ENCODE measurements at regions not wholly inside any gene's neighbourhood (a gene's known extent, or its start where the extent isn't known, plus 50 kb on each side); places are given as distances from the start of the nearest gene placed in this dataset.
A peak's percentile ranks its signal among the peaks of the same experiment; 100 is the strongest.

- H3K9me3 Mint-ChIP-seq: no peaks in the 10 kb centered on the region
Measured at GRCh38 chr1:70877343-70877742, 170.3 kb downstream of the PTGER3 start.

GRCh38 chr1:70887936-70888335, 159.7 kb downstream of the PTGER3 start:
- Histone ChIP-seq H3K4me2 (no peak overlapping the region), H2AFZ (replicated peaks) (no peak overlapping the region)

More at GRCh38 chr1:70877343-70877742, 170.3 kb downstream of the PTGER3 start:
- Mint-ChIP-seq H3K4me3 (no peak overlapping the region), H3K36me3 (no peaks in the 10 kb centered on the region), H3K4me1 (no peaks in the 10 kb centered on the region), H3K27me3 (ENCODE audit: insufficient read depth, low read depth) (peaks cover 3% of the 10 kb centered on the region), H3K27ac (no peak overlapping the region)
- Histone ChIP-seq H3K4me3 (no peak overlapping the region), H4K20me1 (ENCODE audit: low read depth) (no peaks in the 10 kb centered on the region), H3K27ac (no peak overlapping the region), H3K27me3 (no peaks in the 10 kb centered on the region), H3K4me1 (no peaks in the 10 kb centered on the region), H3K9ac (no peak overlapping the region), H2AFZ (replicated peaks) (no peak overlapping the region), H3K4me2 (no peak overlapping the region), H3K9me3 (ENCODE audit: low read depth) (no peaks in the 10 kb centered on the region), H3F3A (ENCODE audit: low read depth) (no peaks in the 10 kb centered on the region), H3K79me2 (ENCODE audit: low read depth) (no peaks in the 10 kb centered on the region), H3K36me3 (no peaks in the 10 kb centered on the region)
- no peak for TF ChIP-seq EZH2 (IDR thresholded peaks at IDR 0.05)
- no peak for TF ChIP-seq CTCF (IDR thresholded peaks at IDR 0.05)
- no peak for TF ChIP-seq EZH2phosphoT487 (IDR thresholded peaks at IDR 0.05)
- no peak for DNase-seq (ENCODE audit: low spot score)

GRCh38 chr1:70888722-70889121, 158.9 kb downstream of the PTGER3 start:
- Histone ChIP-seq H3K27ac (no peak overlapping the region), H3K79me2 (ENCODE audit: low read depth) (no peaks in the 10 kb centered on the region), H3K4me2 (no peak overlapping the region), H2AFZ (replicated peaks) (peak overlapping the region; percentile 6), H3K9ac (no peak overlapping the region), H3K4me3 (no peak overlapping the region), H4K20me1 (ENCODE audit: low read depth) (no peaks in the 10 kb centered on the region), H3K27me3 (no peaks in the 10 kb centered on the region), H3K9me3 (ENCODE audit: low read depth) (no peaks in the 10 kb centered on the region), H3K4me1 (no peaks in the 10 kb centered on the region), H3F3A (ENCODE audit: low read depth) (no peaks in the 10 kb centered on the region), H3K36me3 (no peaks in the 10 kb centered on the region)
- Mint-ChIP-seq H3K4me3 (no peak overlapping the region), H3K36me3 (no peaks in the 10 kb centered on the region), H3K27me3 (ENCODE audit: insufficient read depth, low read depth) (no peaks in the 10 kb centered on the region), H3K9me3 (no peaks in the 10 kb centered on the region), H3K27ac (peak overlapping the region; percentile 39), H3K4me1 (peaks cover 23% of the 10 kb centered on the region)
- no peak for DNase-seq (ENCODE audit: low spot score)
- TF ChIP-seq EZH2phosphoT487 (IDR thresholded peaks at IDR 0.05) (no peak), CTCF (IDR thresholded peaks at IDR 0.05) (no peak), EZH2 (IDR thresholded peaks at IDR 0.05) (no peak)

More at GRCh38 chr1:70887936-70888335, 159.7 kb downstream of the PTGER3 start:
- no peak overlapping the region for H3K4me3 ChIP-seq
- Mint-ChIP-seq H3K27ac (no peak overlapping the region), H3K27me3 (ENCODE audit: insufficient read depth, low read depth) (no peaks in the 10 kb centered on the region), H3K4me1 (peaks cover 23% of the 10 kb centered on the region), H3K4me3 (no peak overlapping the region), H3K36me3 (no peaks in the 10 kb centered on the region), H3K9me3 (no peaks in the 10 kb centered on the region)
- H3K4me1 ChIP-seq: no peaks in the 10 kb centered on the region
- DNase-seq (ENCODE audit: low spot score): no peak
- no peaks in the 10 kb centered on the region for H3K9me3 ChIP-seq (ENCODE audit: low read depth)
- H3K36me3 ChIP-seq: no peaks in the 10 kb centered on the region
- H3K27ac ChIP-seq: no peak overlapping the region
- no peaks in the 10 kb centered on the region for H3F3A ChIP-seq (ENCODE audit: low read depth)
- H4K20me1 ChIP-seq (ENCODE audit: low read depth): no peaks in the 10 kb centered on the region
- H3K79me2 ChIP-seq (ENCODE audit: low read depth): no peaks in the 10 kb centered on the region
- TF ChIP-seq CTCF (IDR thresholded peaks at IDR 0.05): no peak
- no peak for TF ChIP-seq EZH2 (IDR thresholded peaks at IDR 0.05)
- no peak for TF ChIP-seq EZH2phosphoT487 (IDR thresholded peaks at IDR 0.05)
- H3K27me3 ChIP-seq: no peaks in the 10 kb centered on the region
- no peak overlapping the region for H3K9ac ChIP-seq
